ENCODE measurements at regions not wholly inside any gene's neighbourhood (a gene's known extent, or its start where the extent isn't known, plus 50 kb on each side); places are given as distances from the start of the nearest gene placed in this dataset.

GRCh38 chr10:81104494-81104893, 566.8 kb downstream of the SH2D4B start:
- H3K4me2 ChIP-seq (ENCODE audit: extremely low read depth, insufficient read depth, low read length): no peak overlapping the region
- H3K79me2 ChIP-seq (ENCODE audit: control insufficient read depth, insufficient read depth, low read length): no peaks in the 10 kb centered on the region
- no peaks in the 10 kb centered on the region for H3K27me3 ChIP-seq (ENCODE audit: control insufficient read depth, insufficient read depth, low read length)
- H3K4me3 ChIP-seq (replicated peaks in 1 of 4; ENCODE audit: control extremely low read depth in 1 of 4, insufficient read depth in 1 of 4, low read depth in 3 of 4, low read length in 4 of 4): no peak overlapping the region
- no peak overlapping the region for H3K9ac ChIP-seq (ENCODE audit: insufficient read depth, low read length)
- H3K4me1 ChIP-seq (ENCODE audit: control insufficient read depth, extremely low read depth, insufficient read depth, low read length): no peaks in the 10 kb centered on the region
- H3K9me3 ChIP-seq (ENCODE audit: control insufficient read depth, insufficient read depth, low read depth, low read length): no peaks in the 10 kb centered on the region
- no peaks in the 10 kb centered on the region for H4K20me1 ChIP-seq (ENCODE audit: control insufficient read depth, extremely low read depth, insufficient read depth, low read length)
- TF ChIP-seq CTCF (conservative IDR thresholded peaks at IDR 0.05 in 1 of 2, IDR thresholded peaks at IDR 0.05 in 1 of 2; ENCODE audit: low read depth in 1 of 2, low read length in 2 of 2): no peak
- TF ChIP-seq EZH2 (IDR thresholded peaks at IDR 0.05; ENCODE audit: low read length, missing control alignments): no peak
- no peak overlapping the region for H3K27ac ChIP-seq (ENCODE audit: insufficient read depth, low read length)
- H3K36me3 ChIP-seq (ENCODE audit: control insufficient read depth, insufficient read depth, low read length): no peaks in the 10 kb centered on the region
- no peak overlapping the region for H2AFZ ChIP-seq (ENCODE audit: low read length)
- DNase-seq (ENCODE audit: low read depth in 2 of 2): no peak

- Histone ChIP-seq H3K4me3 (replicated peaks in 1 of 4; ENCODE audit: control extremely low read depth in 1 of 4, insufficient read depth in 1 of 4, low read depth in 3 of 4, low read length in 4 of 4) (no peak overlapping the region), H3K36me3 (ENCODE audit: control insufficient read depth, insufficient read depth, low read length) (no peaks in the 10 kb centered on the region), H4K20me1 (ENCODE audit: control insufficient read depth, extremely low read depth, insufficient read depth, low read length) (no peaks in the 10 kb centered on the region), H3K27ac (ENCODE audit: insufficient read depth, low read length) (no peak overlapping the region), H3K79me2 (ENCODE audit: control insufficient read depth, insufficient read depth, low read length) (no peaks in the 10 kb centered on the region), H3K27me3 (ENCODE audit: control insufficient read depth, insufficient read depth, low read length) (no peaks in the 10 kb centered on the region), H3K9me3 (ENCODE audit: control insufficient read depth, insufficient read depth, low read depth, low read length) (no peaks in the 10 kb centered on the region), H3K4me2 (ENCODE audit: extremely low read depth, insufficient read depth, low read length) (no peak overlapping the region), H2AFZ (ENCODE audit: low read length) (no peak overlapping the region), H3K4me1 (ENCODE audit: control insufficient read depth, extremely low read depth, insufficient read depth, low read length) (no peaks in the 10 kb centered on the region), H3K9ac (ENCODE audit: insufficient read depth, low read length) (no peak overlapping the region)
- DNase-seq (ENCODE audit: low read depth in 2 of 2): no peak
- TF ChIP-seq EZH2 (IDR thresholded peaks at IDR 0.05; ENCODE audit: low read length, missing control alignments): no peak
- TF ChIP-seq CTCF (conservative IDR thresholded peaks at IDR 0.05 in 1 of 2, IDR thresholded peaks at IDR 0.05 in 1 of 2; ENCODE audit: low read depth in 1 of 2, low read length in 2 of 2): no peak
Measured at GRCh38 chr10:81108516-81109199, 571.0 kb downstream of the SH2D4B start.

- Histone ChIP-seq H4K20me1 (ENCODE audit: control insufficient read depth, extremely low read depth, insufficient read depth, low read length) (no peaks in the 10 kb centered on the region), H3K9me3 (ENCODE audit: control insufficient read depth, insufficient read depth, low read depth, low read length) (no peaks in the 10 kb centered on the region), H3K4me2 (ENCODE audit: extremely low read depth, insufficient read depth, low read length) (no peak overlapping the region), H3K79me2 (ENCODE audit: control insufficient read depth, insufficient read depth, low read length) (no peaks in the 10 kb centered on the region), H3K36me3 (ENCODE audit: control insufficient read depth, insufficient read depth, low read length) (no peaks in the 10 kb centered on the region), H3K27ac (ENCODE audit: insufficient read depth, low read length) (no peak overlapping the region), H3K9ac (ENCODE audit: insufficient read depth, low read length) (no peak overlapping the region), H3K4me1 (ENCODE audit: control insufficient read depth, extremely low read depth, insufficient read depth, low read length) (no peaks in the 10 kb centered on the region), H3K4me3 (replicated peaks in 1 of 4; ENCODE audit: control extremely low read depth in 1 of 4, insufficient read depth in 1 of 4, low read depth in 3 of 4, low read length in 4 of 4) (no peak overlapping the region), H3K27me3 (ENCODE audit: control insufficient read depth, insufficient read depth, low read length) (no peaks in the 10 kb centered on the region), H2AFZ (ENCODE audit: low read length) (no peak overlapping the region)
- DNase-seq (ENCODE audit: low read depth in 2 of 2): no peak
- TF ChIP-seq EZH2 (IDR thresholded peaks at IDR 0.05; ENCODE audit: low read length, missing control alignments) (no peak), CTCF (conservative IDR thresholded peaks at IDR 0.05 in 1 of 2, IDR thresholded peaks at IDR 0.05 in 1 of 2; ENCODE audit: low read depth in 1 of 2, low read length in 2 of 2) (no peak)
Measured at GRCh38 chr10:81109200-81109752, 571.6 kb downstream of the SH2D4B start.

All from fibroblast of lung (primary cell).